ENCODE measurements at regions not wholly inside any gene's neighbourhood (a gene's known extent, or its start where the extent isn't known, plus 50 kb on each side); places are given as distances from the start of the nearest gene placed in this dataset.

DNA sequence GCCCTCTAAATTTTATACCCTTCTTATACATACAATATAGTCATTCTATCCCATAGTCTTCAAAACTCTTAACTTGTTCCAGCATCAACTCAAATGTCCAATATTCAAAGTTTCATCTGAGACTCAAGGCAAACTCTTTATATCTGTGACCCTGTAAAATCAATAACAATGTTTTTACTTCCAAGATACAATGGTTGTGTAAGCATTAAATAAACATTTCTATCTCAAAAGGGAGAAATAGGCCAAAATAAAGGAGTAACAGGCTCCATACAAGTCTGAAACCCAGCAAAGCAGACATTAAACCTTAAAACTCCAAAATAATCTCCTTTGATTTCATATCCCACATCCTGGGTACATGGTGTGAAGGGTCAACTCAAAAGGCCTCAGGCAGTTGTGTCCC is 1299.1 kb downstream of the MRPL39 start:
- ChIA-PET CTCF (no interaction called here), POLR2A (ENCODE audit: low non-redundant PET) (no interaction called here)
- TF ChIP-seq, protein P1, sequence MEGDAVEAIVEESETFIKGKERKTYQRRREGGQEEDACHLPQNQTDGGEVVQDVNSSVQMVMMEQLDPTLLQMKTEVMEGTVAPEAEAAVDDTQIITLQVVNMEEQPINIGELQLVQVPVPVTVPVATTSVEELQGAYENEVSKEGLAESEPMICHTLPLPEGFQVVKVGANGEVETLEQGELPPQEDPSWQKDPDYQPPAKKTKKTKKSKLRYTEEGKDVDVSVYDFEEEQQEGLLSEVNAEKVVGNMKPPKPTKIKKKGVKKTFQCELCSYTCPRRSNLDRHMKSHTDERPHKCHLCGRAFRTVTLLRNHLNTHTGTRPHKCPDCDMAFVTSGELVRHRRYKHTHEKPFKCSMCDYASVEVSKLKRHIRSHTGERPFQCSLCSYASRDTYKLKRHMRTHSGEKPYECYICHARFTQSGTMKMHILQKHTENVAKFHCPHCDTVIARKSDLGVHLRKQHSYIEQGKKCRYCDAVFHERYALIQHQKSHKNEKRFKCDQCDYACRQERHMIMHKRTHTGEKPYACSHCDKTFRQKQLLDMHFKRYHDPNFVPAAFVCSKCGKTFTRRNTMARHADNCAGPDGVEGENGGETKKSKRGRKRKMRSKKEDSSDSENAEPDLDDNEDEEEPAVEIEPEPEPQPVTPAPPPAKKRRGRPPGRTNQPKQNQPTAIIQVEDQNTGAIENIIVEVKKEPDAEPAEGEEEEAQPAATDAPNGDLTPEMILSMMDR (conservative IDR thresholded peaks at IDR 0.05; ENCODE audit: low read depth) = no peak
- H3K27ac ChIP-seq = no peak overlapping the region
- DNase-seq (ENCODE audit: low spot score) = no peak

DNA sequence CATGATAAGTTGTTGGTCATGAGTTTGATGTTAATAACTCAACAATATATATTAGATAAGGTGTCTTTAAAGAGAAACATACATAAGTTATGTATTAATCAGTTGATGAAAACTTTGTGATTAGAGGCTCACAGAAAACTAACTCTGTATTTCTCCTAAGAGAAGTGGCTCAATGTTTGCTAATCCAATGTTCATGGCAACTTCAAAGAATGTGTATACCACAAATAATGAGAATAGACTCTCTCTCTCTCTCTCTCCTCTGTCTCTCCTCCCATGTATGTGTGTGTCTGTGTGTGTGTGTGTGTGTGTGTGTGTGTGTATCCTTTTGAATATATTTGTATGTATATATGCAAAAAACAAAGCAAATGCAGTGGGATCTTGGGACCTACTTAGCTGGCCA is 1304.9 kb downstream of the MRPL39 start:
- TF ChIP-seq, protein P1 (conservative IDR thresholded peaks at IDR 0.05; ENCODE audit: low read depth) = no peak
- no peak for DNase-seq (ENCODE audit: low spot score)
- no peak overlapping the region for H3K27ac ChIP-seq
- ChIA-PET POLR2A (ENCODE audit: low non-redundant PET) (no interaction called here), CTCF (no interaction called here)

GRCh38 chr21:24298040-24298439 is 1309.2 kb downstream of the MRPL39 start:
- ChIA-PET CTCF (no interaction called here), POLR2A (ENCODE audit: low non-redundant PET) (no interaction called here)
- no peak for DNase-seq (ENCODE audit: low spot score)
- TF ChIP-seq, protein P1 (conservative IDR thresholded peaks at IDR 0.05; ENCODE audit: low read depth) = no peak
- no peak overlapping the region for H3K27ac ChIP-seq

DNA sequence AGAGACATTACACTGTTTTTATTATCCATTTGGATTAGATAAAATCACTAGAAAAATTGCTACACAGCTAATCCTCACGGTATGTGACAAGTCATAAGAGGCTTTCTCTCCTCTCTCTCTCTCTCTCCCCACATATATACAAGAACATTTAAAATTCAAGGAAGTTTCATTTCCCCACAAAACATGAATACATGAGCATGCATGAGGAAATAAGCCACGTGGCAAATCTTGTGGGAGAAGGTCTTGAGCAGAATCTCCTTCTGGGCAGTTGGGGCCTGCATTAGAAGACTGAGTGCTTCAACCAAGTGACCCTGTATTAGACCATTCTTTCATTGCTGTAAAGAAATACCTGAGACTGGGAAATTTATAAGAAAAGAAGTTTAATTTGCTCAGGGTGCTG is 1313.1 kb downstream of the MRPL39 start:
- DNase-seq (ENCODE audit: low spot score) = no peak
- ChIA-PET CTCF (interaction anchor here (1.2 kb wide), 1 partner anchor 182 kb away, joined by 3 read pairs; no protein-coding TSS in a partner anchor), POLR2A (ENCODE audit: low non-redundant PET) (no interaction called here)
- TF ChIP-seq, protein P1 (conservative IDR thresholded peaks at IDR 0.05; ENCODE audit: low read depth) = no peak
- no peak overlapping the region for H3K27ac ChIP-seq

DNA sequence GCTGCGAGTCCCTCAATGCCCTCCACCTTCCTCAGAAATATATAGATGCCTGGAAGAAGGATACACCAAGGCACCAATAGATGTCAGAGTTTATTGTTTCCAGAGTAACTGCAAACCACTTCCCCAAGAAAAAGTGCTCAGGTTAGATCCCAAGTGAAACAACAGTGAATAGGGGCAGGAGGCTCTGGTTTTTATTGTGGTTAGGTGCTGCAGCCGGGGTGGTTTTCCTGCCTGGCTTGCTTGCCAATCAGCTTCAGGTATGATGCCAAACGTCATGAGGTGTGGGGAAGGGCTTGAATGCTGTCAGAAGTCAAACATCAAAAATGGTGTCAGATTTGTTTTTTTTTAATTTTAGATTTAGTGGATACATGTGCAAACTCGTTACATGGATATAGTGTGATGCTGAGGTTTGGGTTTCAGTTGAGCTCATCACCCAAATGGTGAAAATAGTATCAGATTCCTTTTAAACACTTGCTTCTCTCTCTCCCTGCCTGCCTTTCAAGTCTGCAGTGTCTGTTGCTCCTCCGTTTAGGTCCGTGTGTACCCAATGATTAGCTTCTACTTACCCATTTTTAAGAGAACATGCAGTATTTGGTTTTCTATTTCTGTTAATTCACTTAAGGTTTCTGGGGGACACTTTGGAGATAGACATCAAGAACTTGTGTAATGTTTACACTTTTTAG is 1317.0 kb downstream of the MRPL39 start:
- TF ChIP-seq, protein P1 (conservative IDR thresholded peaks at IDR 0.05; ENCODE audit: low read depth) = no peak
- H3K27ac ChIP-seq = no peak overlapping the region
- CTCF ChIA-PET = no interaction called here
- no peak for DNase-seq (ENCODE audit: low spot score)
- POLR2A ChIA-PET (ENCODE audit: low non-redundant PET) = no interaction called here

GRCh38 chr21:24289539-24289938 is 1317.7 kb downstream of the MRPL39 start:
- TF ChIP-seq, protein P1 (conservative IDR thresholded peaks at IDR 0.05; ENCODE audit: low read depth) = no peak
- ChIA-PET CTCF (no interaction called here), POLR2A (ENCODE audit: low non-redundant PET) (no interaction called here)
- DNase-seq (ENCODE audit: low spot score) = no peak
- no peak overlapping the region for H3K27ac ChIP-seq

All from RWPE1 (cell line).